Suprapubic skin (tissue), 3 donors: ENCODE measurements at regions not wholly inside any gene's neighbourhood (a gene's known extent, or its start where the extent isn't known, plus 50 kb on each side); places are given as distances from the start of the nearest gene placed in this dataset.

ENCODE experiments used
- CTCF ChIP-seq, 2 donors: fragments of 200-600 bp in 1 of 2; fragments of 450-650 bp in 1 of 2; sonication (generic) in 1 of 2; IDR thresholded peaks; one replicate each; pipeline ENCODE4 v1.5.1; 2016 to 2019; ENCODE audit warnings: antibody characterized with exemption in 2 of 2, mild to moderate bottlenecking in 1 of 2, moderate library complexity in 1 of 2
- POLR2A ChIP-seq, 2 donors: fragments of 450-650 bp; IDR thresholded peaks; one replicate each; pipeline ENCODE4 v1.6.1; 2017; ENCODE audit warnings: antibody characterized with exemption in 2 of 2, mild to moderate bottlenecking in 2 of 2, moderate library complexity in 2 of 2

GRCh38 chr18:67919316-67919715, 402.8 kb upstream of the DSEL start:
- no peak for TF ChIP-seq CTCF (IDR thresholded peaks at IDR 0.05)
- no peak for TF ChIP-seq POLR2A (IDR thresholded peaks at IDR 0.05)
